Ovary (tissue), 7 donors: ENCODE measurements at regions not wholly inside any gene's neighbourhood (a gene's known extent, or its start where the extent isn't known, plus 50 kb on each side); places are given as distances from the start of the nearest gene placed in this dataset.

Source experiments
- DNase-seq, 5 donors: peaks; one replicate each; pipeline ENCODE4 v3.0.0-alpha.2; 2019 to 2020
- H3K27ac ChIP-seq, 2 donors: fragments of 200-600 bp; one replicate each; pipeline versions ENCODE4 v1.5.1 to v1.8.0; 2019 to 2022
- H3K27me3 ChIP-seq: fragments of 200-600 bp; one replicate; pipeline ENCODE4 v1.8.0; 2022
- H3K36me3 ChIP-seq: fragments of 200-600 bp; sonication (generic); one replicate; pipeline ENCODE4 v1.5.1; 2019
- H3K4me1 ChIP-seq: one replicate; pipeline ENCODE4 v1.8.1; 2013; ENCODE audit warnings: mild to moderate bottlenecking, moderate library complexity; ENCODE audit not compliant: insufficient read depth
- H3K4me3 ChIP-seq: fragments of 200-600 bp; sonication (generic); one replicate; pipeline ENCODE4 v1.5.1; 2017
- H3K9me3 ChIP-seq, 2 donors: fragments of 200-600 bp in 1 of 2; sonication (generic) in 1 of 2; one replicate each; pipeline versions ENCODE4 v1.5.1 to v1.8.1; 2013 to 2019; ENCODE audit warnings: mild to moderate bottlenecking in 1 of 2, moderate library complexity in 1 of 2
- EP300 ChIP-seq: sonication (generic); formaldehyde crosslinking; IDR thresholded peaks from one replicate; pipeline ENCODE4 v1.6.1; 2017; ENCODE audit warnings: antibody characterized with exemption
- POLR2A ChIP-seq: fragments of 450-650 bp; IDR thresholded peaks from one replicate; pipeline ENCODE4 v1.6.1; 2017; ENCODE audit warnings: antibody characterized with exemption, mild to moderate bottlenecking, moderate library complexity
- WGBS, 3 donors: extraction: QIAGEN DNeasy Blood & Tissue Kit in 1 of 3; methylation state at CpG; one replicate each; pipeline versions ENCODE4 v1.1.5 to v1.1.7; 2013 to 2017; 5-methylcytosine and 5-hydroxymethylcytosine counted together
- intact Hi-C, 4 donors: fragments of 100-400 bp; cut with DNase I; formaldehyde crosslinking; loops; one replicate each; pipeline versions ENCODE4 v1.11.0 to v1.15.1; 2022 to 2023
- TF ChIP-seq, protein P1 (sequence below), 3 donors: fragments of 450-650 bp in 2 of 3; fragments of 200-600 bp in 1 of 3; IDR thresholded peaks; one replicate each; pipeline versions ENCODE4 v1.5.1 to v1.8.0; 2016 to 2022; ENCODE audit warnings: antibody characterized with exemption in 3 of 3, mild to moderate bottlenecking in 1 of 3
- donor health status: DM: no; HTN: no; CAD: no; lungs with moderate emphysema.
- donor health status: DM: no; HTN: no; CAD: no.
- donor health status: Bipolar disorder and iron deficiency.
- donor health status: DM: no; HTN: no; CAD: no.
- donor health status: DM: yes; HTN: yes; CAD: no.

DNA sequence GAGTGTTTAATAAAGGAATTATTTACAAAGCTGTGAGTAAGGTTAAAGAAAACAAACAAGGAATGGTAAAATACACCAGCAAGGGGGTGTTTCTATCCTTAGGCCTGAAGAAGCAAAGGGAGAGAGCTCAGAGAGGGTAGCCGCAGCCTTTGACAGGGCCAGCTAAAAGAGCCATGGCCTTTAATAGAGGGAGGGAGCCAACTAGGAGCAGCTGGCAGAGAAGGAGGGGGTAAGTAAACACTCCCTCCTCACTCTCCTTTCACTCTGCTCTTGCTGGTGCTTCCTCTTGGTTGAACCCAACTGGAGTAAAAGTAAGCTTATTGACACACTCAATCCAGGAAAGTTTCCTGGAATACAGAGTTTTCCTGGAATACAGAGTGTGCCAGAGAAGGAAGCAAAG is 87.5 kb downstream of the CH25H start:
- Histone ChIP-seq H3K9me3 (no peaks in the 10 kb centered on the region), H3K36me3 (no peaks in the 10 kb centered on the region), H3K27ac (no peak overlapping the region), H3K27me3 (no peaks in the 10 kb centered on the region), H3K4me1 (no peaks in the 10 kb centered on the region), H3K4me3 (no peak overlapping the region)
- DNase-seq, result no peak
- TF ChIP-seq, protein P1, sequence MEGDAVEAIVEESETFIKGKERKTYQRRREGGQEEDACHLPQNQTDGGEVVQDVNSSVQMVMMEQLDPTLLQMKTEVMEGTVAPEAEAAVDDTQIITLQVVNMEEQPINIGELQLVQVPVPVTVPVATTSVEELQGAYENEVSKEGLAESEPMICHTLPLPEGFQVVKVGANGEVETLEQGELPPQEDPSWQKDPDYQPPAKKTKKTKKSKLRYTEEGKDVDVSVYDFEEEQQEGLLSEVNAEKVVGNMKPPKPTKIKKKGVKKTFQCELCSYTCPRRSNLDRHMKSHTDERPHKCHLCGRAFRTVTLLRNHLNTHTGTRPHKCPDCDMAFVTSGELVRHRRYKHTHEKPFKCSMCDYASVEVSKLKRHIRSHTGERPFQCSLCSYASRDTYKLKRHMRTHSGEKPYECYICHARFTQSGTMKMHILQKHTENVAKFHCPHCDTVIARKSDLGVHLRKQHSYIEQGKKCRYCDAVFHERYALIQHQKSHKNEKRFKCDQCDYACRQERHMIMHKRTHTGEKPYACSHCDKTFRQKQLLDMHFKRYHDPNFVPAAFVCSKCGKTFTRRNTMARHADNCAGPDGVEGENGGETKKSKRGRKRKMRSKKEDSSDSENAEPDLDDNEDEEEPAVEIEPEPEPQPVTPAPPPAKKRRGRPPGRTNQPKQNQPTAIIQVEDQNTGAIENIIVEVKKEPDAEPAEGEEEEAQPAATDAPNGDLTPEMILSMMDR (IDR thresholded peaks at IDR 0.05), result no peak
- TF ChIP-seq EP300, result no peak
- TF ChIP-seq POLR2A, result no peak
- 78 to 97% (median 83%) methylated on average over 1 of the region's 1 CpG for WGBS, 3 donors
- intact Hi-C loops, result no loop called here

DNA sequence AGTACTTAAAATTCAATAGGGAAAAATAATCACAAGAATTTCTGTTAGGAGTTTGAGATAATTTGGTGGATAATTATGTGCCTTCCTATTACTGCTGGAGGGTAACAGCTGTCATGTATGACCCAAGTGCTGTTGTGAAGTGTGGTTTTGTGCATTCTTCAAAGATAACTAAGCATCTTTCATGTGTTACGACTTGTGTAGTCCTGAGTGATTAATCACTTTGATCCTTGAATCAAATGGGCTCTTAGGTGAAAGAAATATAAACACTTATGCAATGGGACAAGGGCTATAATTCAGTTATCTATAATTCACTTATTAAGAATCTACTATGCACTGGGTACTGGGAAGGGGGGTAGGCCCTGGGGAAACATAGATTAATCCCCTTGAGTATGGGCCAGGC is 89.0 kb downstream of the CH25H start:
- Histone ChIP-seq H3K27ac (no peak overlapping the region), H3K4me1 (no peaks in the 10 kb centered on the region), H3K27me3 (no peaks in the 10 kb centered on the region), H3K9me3 (no peaks in the 10 kb centered on the region), H3K4me3 (no peak overlapping the region), H3K36me3 (no peaks in the 10 kb centered on the region)
- intact Hi-C loops, result no loop called here
- TF ChIP-seq, protein P1 (IDR thresholded peaks at IDR 0.05), result no peak
- TF ChIP-seq POLR2A (no peak), EP300 (no peak)
- no peak for DNase-seq
- WGBS, 3 donors, result 2 to 81% (median 2%) methylated on average over 1 of the region's 1 CpG

DNA sequence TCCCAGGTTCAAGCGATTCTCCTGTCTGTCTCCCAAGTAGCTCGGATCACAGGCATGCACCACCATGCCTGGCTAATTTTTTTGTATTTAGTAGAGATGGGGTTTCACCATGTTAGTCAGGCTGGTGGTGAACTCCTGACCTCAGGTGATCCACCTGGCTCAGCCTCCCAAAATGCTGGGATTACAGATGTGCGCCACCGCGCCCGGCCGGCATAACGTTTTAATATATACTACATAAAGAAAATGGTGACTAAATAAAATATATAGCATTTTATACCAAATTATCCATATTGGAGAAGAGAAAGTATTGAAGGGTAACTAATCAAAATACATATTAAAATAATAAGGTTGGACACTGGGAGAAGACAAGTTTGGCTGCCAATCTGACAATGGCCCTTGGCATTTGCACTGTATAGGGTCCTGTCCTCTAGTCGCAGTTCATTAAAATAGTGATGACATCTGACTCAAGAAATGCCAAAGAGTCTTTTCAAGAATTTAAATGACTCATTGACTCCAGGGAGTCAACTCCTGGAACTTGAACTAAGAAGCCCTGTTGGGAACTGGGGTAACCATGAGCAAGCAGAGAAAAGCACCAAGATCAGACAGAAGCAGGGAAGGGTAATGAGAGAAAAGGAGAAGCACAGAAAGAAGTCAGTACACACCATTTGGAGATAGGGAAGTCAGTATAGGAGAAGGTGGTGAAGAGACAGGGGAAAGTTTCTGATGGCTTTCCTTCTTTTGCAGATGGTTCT is 91.1 kb downstream of the CH25H start:
- Histone ChIP-seq H3K4me1 (no peaks in the 10 kb centered on the region), H3K9me3 (no peaks in the 10 kb centered on the region), H3K27me3 (no peaks in the 10 kb centered on the region), H3K27ac (no peak overlapping the region), H3K4me3 (no peak overlapping the region), H3K36me3 (no peaks in the 10 kb centered on the region)
- 94 to 95% (median 95%) methylated on average over 9 of the region's 9 CpGs for WGBS, 3 donors
- intact Hi-C loops, result no loop called here
- TF ChIP-seq, protein P1 (IDR thresholded peaks at IDR 0.05), result no peak
- TF ChIP-seq POLR2A, result no peak
- TF ChIP-seq EP300, result no peak
- DNase-seq, result no peak

DNA sequence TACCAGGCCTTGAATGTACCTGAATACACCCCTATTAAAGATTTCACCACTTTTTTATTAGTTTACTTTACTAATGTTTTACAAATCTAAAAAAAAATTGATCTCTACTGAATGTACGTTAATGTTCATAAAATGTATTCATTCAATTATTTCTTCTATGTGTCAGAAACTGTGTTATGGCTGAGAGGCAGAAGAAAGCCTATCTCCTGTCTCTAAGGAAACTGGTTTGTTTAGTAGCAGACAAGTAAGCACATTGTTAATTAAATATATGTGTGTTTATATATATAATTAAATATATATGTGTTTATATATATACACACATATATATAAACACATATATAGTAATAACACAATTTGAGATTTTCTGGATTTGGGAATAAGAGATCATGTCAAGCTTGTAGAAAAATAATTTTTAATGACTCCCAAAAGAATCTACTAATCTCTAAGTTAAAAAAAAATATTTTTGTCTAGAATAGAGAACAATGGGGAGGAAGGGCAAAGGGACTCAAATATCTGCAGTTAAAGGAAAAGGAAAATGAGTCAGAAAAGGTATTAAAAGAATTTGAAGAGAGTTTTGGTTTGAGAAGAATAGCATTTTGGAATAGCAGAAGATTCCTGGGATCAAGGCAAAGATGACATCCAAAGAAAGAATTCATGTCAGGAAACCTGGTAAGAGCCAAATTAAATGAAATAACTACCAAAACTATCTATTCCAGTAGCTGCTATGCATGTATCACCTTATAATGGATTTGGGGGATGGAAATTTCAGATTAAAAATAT is 92.1 kb downstream of the CH25H start:
- TF ChIP-seq EP300 (no peak), POLR2A (no peak)
- TF ChIP-seq, protein P1 (IDR thresholded peaks at IDR 0.05), result no peak
- no peak for DNase-seq
- no peaks in the 10 kb centered on the region for H3K4me1 ChIP-seq

More for the DNA sequence above, 92.1 kb downstream of the CH25H start:
- intact Hi-C loops, result no loop called here
- H3K4me3 ChIP-seq, result no peak overlapping the region
- no peaks in the 10 kb centered on the region for H3K36me3 ChIP-seq
- H3K9me3 ChIP-seq, result no peaks in the 10 kb centered on the region
- H3K27ac ChIP-seq, result no peak overlapping the region
- H3K27me3 ChIP-seq, result no peaks in the 10 kb centered on the region
- WGBS, 3 donors, result 85 to 91% (median 88%) methylated on average over 1 of the region's 1 CpG
